A549 (cell line): ENCODE measurements at regions not wholly inside any gene's neighbourhood (a gene's known extent, or its start where the extent isn't known, plus 50 kb on each side); places are given as distances from the start of the nearest gene placed in this dataset.

Experiments
- POLR2A ChIP-seq: IDR thresholded peaks from 2 replicates; pipeline ENCODE4 v1.6.1; 2012; ENCODE audit warnings: mild to moderate bottlenecking, low read length
- RAD21 ChIP-seq, 2 experiments: fragments of >200 bp in 1 of 2; sonication (Bioruptor Twin) in 1 of 2; formaldehyde crosslinking in 1 of 2; IDR thresholded peaks in 1 of 2; conservative IDR thresholded peaks in 1 of 2; 2 replicates in 1 of 2; 3 replicates in 1 of 2; pipeline ENCODE4 v1.6.1; 2012 to 2018; ENCODE audit warnings: inconsistent platforms in 1 of 2

DNA sequence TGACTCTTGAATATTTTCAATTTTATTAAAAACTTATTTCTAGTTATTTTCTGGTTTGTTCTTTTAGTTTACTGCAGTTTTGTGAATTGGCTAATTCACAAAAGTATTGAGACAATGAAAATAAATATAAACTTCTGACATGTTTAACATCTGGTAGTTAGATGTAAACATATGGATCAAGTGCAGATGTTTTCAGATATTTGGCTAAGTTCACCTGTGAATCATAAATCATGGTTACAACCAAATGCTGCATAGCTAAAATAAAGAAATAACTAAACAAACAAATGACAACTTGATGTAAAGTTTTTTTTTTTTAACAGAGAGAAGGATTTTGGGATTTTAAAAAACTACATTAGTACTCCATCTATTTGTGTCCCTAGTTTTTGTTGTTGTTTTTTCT, 484.6 kb downstream of the SLCO4C1 start:
- TF ChIP-seq POLR2A (no peak), RAD21 (conservative IDR thresholded peaks at IDR 0.05 in 1 of 2, IDR thresholded peaks at IDR 0.05 in 1 of 2) (no peak)
